ENCODE measurements at regions not wholly inside any gene's neighbourhood (a gene's known extent, or its start where the extent isn't known, plus 50 kb on each side); places are given as distances from the start of the nearest gene placed in this dataset.

GRCh38 chr12:74917743-74918142 is 291.9 kb downstream of the KCNC2 start:
- Histone ChIP-seq H3K4me1 (ENCODE audit: control insufficient read depth, low read depth, low read length) (no peaks in the 10 kb centered on the region), H3K4me3 (ENCODE audit: low read length) (no peak overlapping the region), H3K9me3 (ENCODE audit: control insufficient read depth, low read depth, low read length) (no peaks in the 10 kb centered on the region), H3K36me3 (ENCODE audit: control insufficient read depth, low read depth, low read length) (no peaks in the 10 kb centered on the region), H3K27ac (ENCODE audit: low read length) (no peak overlapping the region), H3K27me3 (ENCODE audit: control insufficient read depth, insufficient read depth, low read length) (no peaks in the 10 kb centered on the region), H3K9ac (ENCODE audit: low read length) (no peak overlapping the region)

DNA sequence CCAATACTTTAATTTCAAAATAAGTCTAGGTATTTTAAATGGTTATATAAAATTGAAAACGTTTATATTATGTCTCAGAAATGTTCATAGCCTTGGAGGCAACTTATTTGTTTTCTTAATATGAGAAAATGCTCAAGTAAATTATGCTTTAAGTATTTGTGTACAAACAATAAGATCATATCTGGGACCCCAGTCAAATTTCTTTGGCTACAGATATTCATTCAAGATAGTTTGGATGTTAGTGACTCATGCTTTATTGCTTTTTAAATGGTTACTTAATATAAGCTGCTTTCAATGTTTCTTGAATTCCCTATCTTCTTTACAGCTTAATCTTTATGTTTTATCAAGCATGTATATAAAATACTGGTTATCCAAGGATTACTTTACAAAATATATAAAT is 291.3 kb downstream of the KCNC2 start:
- Histone ChIP-seq H3K4me1 (ENCODE audit: control insufficient read depth, low read depth, low read length) (no peaks in the 10 kb centered on the region), H3K4me3 (ENCODE audit: low read length) (no peak overlapping the region), H3K27me3 (ENCODE audit: control insufficient read depth, insufficient read depth, low read length) (no peaks in the 10 kb centered on the region), H3K36me3 (ENCODE audit: control insufficient read depth, low read depth, low read length) (no peaks in the 10 kb centered on the region), H3K27ac (ENCODE audit: low read length) (no peak overlapping the region), H3K9ac (ENCODE audit: low read length) (no peak overlapping the region), H3K9me3 (ENCODE audit: control insufficient read depth, low read depth, low read length) (no peaks in the 10 kb centered on the region)

- Histone ChIP-seq H3K27ac (ENCODE audit: low read length) (no peak overlapping the region), H3K4me1 (ENCODE audit: control insufficient read depth, low read depth, low read length) (no peaks in the 10 kb centered on the region), H3K9ac (ENCODE audit: low read length) (no peak overlapping the region), H3K27me3 (ENCODE audit: control insufficient read depth, insufficient read depth, low read length) (no peaks in the 10 kb centered on the region), H3K9me3 (ENCODE audit: control insufficient read depth, low read depth, low read length) (no peaks in the 10 kb centered on the region), H3K36me3 (ENCODE audit: control insufficient read depth, low read depth, low read length) (no peaks in the 10 kb centered on the region), H3K4me3 (ENCODE audit: low read length) (no peak overlapping the region)
Measured at GRCh38 chr12:74922117-74922516, 287.5 kb downstream of the KCNC2 start.

DNA sequence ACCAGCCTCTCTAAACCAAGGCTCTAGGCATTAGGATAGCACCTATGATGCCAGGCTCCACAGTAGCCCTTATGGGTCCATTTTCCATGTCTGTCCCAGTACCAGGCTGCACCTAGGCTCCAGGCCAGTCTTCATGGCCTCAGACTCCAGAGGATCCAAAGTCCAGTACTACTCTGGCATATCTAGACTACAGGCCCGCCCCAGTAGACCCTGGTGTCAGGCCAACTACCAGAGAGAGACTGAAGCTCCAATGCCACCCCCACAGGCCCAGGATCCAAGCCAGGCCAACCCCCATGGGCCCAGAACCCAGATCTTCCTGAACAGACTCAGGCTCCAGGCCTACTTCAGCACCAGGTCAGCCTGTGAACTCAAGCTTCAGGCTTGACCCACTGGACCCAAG is 287.0 kb downstream of the KCNC2 start:
- H3K27ac ChIP-seq (ENCODE audit: low read length), result no peak overlapping the region
- no peaks in the 10 kb centered on the region for H3K4me1 ChIP-seq (ENCODE audit: control insufficient read depth, low read depth, low read length)
- H3K4me3 ChIP-seq (ENCODE audit: low read length), result no peak overlapping the region
- no peaks in the 10 kb centered on the region for H3K9me3 ChIP-seq (ENCODE audit: control insufficient read depth, low read depth, low read length)
- H3K27me3 ChIP-seq (ENCODE audit: control insufficient read depth, insufficient read depth, low read length), result no peaks in the 10 kb centered on the region
- no peak overlapping the region for H3K9ac ChIP-seq (ENCODE audit: low read length)
- H3K36me3 ChIP-seq (ENCODE audit: control insufficient read depth, low read depth, low read length), result no peaks in the 10 kb centered on the region

GRCh38 chr12:74941670-74942069 is 268.0 kb downstream of the KCNC2 start:
- H3K9ac ChIP-seq (ENCODE audit: low read length), result no peak overlapping the region
- H3K27me3 ChIP-seq (ENCODE audit: control insufficient read depth, insufficient read depth, low read length), result no peaks in the 10 kb centered on the region
- no peaks in the 10 kb centered on the region for H3K9me3 ChIP-seq (ENCODE audit: control insufficient read depth, low read depth, low read length)
- H3K4me1 ChIP-seq (ENCODE audit: control insufficient read depth, low read depth, low read length), result no peaks in the 10 kb centered on the region
- no peaks in the 10 kb centered on the region for H3K36me3 ChIP-seq (ENCODE audit: control insufficient read depth, low read depth, low read length)
- H3K4me3 ChIP-seq (ENCODE audit: low read length), result no peak overlapping the region
- H3K27ac ChIP-seq (ENCODE audit: low read length), result no peak overlapping the region

DNA sequence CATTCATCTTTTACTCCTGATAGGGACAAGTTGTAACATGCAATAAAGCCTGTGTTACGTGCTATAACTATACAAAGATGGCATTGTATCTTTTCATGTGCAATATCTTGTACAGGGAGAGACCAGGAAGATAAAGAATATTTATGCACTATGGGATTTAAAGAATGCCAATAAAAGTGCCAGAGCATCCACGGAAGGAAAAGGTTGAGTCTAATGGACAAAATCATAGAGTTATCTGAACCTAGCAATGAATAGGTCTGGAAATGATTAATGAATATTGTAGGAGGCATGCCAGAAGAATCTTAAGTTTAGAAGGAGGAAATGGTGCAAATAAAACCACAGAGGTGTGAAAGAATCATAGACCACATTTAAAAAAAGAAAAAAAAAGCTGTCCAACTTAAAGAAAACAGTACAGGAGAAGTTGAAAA is 263.9 kb downstream of the KCNC2 start:
- H3K36me3 ChIP-seq (ENCODE audit: control insufficient read depth, low read depth, low read length), result no peaks in the 10 kb centered on the region
- no peak overlapping the region for H3K4me3 ChIP-seq (ENCODE audit: low read length)
- H3K9ac ChIP-seq (ENCODE audit: low read length), result no peak overlapping the region
- H3K27me3 ChIP-seq (ENCODE audit: control insufficient read depth, insufficient read depth, low read length), result no peaks in the 10 kb centered on the region
- H3K4me1 ChIP-seq (ENCODE audit: control insufficient read depth, low read depth, low read length), result peaks cover 4% of the 10 kb centered on the region
- H3K27ac ChIP-seq (ENCODE audit: low read length), result no peak overlapping the region
- H3K9me3 ChIP-seq (ENCODE audit: control insufficient read depth, low read depth, low read length), result no peaks in the 10 kb centered on the region

GRCh38 chr12:74953697-74954096 is 255.9 kb downstream of the KCNC2 start:
- no peak overlapping the region for H3K27ac ChIP-seq (ENCODE audit: low read length)

DNA sequence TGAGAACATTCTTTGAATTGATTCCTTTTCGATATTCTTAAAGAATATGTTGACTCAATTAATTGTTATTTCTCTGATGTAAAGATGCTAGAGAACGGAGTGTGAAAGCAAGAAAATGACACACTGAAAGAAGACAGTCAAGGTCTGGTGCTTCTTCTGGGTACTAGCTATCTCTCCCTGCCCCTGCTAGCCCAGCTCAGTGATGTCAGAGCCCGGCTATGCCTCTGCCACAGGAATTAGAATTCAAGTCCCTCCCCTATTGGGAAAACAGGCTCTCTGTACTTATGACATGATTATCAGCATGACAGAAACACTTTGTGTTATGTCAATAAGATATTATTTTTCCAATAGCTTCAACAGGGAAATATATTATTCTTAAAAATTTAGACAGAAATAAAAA is 252.4 kb downstream of the KCNC2 start:
- no peaks in the 10 kb centered on the region for H3K4me1 ChIP-seq (ENCODE audit: control insufficient read depth, low read depth, low read length)
- H3K27ac ChIP-seq (ENCODE audit: low read length), result no peak overlapping the region
- H3K36me3 ChIP-seq (ENCODE audit: control insufficient read depth, low read depth, low read length), result no peaks in the 10 kb centered on the region
- no peaks in the 10 kb centered on the region for H3K27me3 ChIP-seq (ENCODE audit: control insufficient read depth, insufficient read depth, low read length)
- no peak overlapping the region for H3K9ac ChIP-seq (ENCODE audit: low read length)
- H3K4me3 ChIP-seq (ENCODE audit: low read length), result no peak overlapping the region
- H3K9me3 ChIP-seq (ENCODE audit: control insufficient read depth, low read depth, low read length), result peaks cover 9% of the 10 kb centered on the region

More at GRCh38 chr12:74953697-74954096, 255.9 kb downstream of the KCNC2 start:
- Histone ChIP-seq H3K27me3 (ENCODE audit: control insufficient read depth, insufficient read depth, low read length) (no peaks in the 10 kb centered on the region), H3K9me3 (ENCODE audit: control insufficient read depth, low read depth, low read length) (peaks cover 9% of the 10 kb centered on the region), H3K4me3 (ENCODE audit: low read length) (no peak overlapping the region), H3K4me1 (ENCODE audit: control insufficient read depth, low read depth, low read length) (no peaks in the 10 kb centered on the region), H3K36me3 (ENCODE audit: control insufficient read depth, low read depth, low read length) (no peaks in the 10 kb centered on the region), H3K9ac (ENCODE audit: low read length) (no peak overlapping the region)

DNA sequence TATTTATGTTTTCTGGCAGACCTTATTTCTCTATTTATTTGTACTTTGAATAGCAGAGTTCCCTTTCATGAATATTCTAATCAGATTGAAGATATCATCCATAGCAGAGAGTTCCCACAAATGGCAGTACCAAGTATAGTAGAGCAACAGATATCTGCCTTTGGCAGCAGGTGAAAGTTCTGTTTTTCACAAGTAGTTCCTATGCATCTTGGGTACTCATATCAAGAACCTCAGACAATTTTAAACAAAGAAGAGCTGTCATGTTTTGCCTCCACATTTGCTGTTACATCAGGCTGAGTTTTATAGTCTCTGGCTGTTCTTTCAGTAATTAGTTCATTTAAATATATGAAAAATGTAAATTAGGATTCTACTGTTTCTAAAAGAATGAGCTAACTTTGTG is 252.0 kb downstream of the KCNC2 start:
- H3K4me3 ChIP-seq (ENCODE audit: low read length), result no peak overlapping the region
- no peaks in the 10 kb centered on the region for H3K36me3 ChIP-seq (ENCODE audit: control insufficient read depth, low read depth, low read length)
- no peak overlapping the region for H3K9ac ChIP-seq (ENCODE audit: low read length)
- no peaks in the 10 kb centered on the region for H3K27me3 ChIP-seq (ENCODE audit: control insufficient read depth, insufficient read depth, low read length)
- no peaks in the 10 kb centered on the region for H3K4me1 ChIP-seq (ENCODE audit: control insufficient read depth, low read depth, low read length)
- peaks cover 9% of the 10 kb centered on the region for H3K9me3 ChIP-seq (ENCODE audit: control insufficient read depth, low read depth, low read length)
- H3K27ac ChIP-seq (ENCODE audit: low read length), result no peak overlapping the region

GRCh38 chr12:74959657-74960056 is 250.0 kb downstream of the KCNC2 start:
- no peaks in the 10 kb centered on the region for H3K36me3 ChIP-seq (ENCODE audit: control insufficient read depth, low read depth, low read length)
- no peak overlapping the region for H3K27ac ChIP-seq (ENCODE audit: low read length)
- H3K4me3 ChIP-seq (ENCODE audit: low read length), result no peak overlapping the region
- no peak overlapping the region for H3K9ac ChIP-seq (ENCODE audit: low read length)
- H3K27me3 ChIP-seq (ENCODE audit: control insufficient read depth, insufficient read depth, low read length), result no peaks in the 10 kb centered on the region
- H3K9me3 ChIP-seq (ENCODE audit: control insufficient read depth, low read depth, low read length), result peaks cover 9% of the 10 kb centered on the region
- H3K4me1 ChIP-seq (ENCODE audit: control insufficient read depth, low read depth, low read length), result no peaks in the 10 kb centered on the region

DNA sequence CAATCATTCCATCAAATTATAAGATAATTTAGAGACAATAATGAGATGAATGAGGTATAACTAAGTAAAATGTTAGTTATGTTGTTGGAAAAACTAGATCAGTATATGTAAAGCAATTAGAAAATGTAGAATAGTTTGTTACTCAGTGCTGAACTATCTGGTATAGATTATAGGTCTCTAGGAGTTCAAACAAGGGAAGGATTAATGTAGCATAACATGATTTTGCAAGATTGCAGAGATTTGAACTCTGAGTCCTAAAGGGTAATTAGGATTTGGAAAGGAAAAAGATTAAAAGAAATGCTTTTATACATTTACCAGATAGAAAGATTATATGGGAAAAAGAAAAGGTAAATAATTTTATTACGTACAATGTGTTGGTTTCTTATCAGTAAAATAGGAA is 246.3 kb downstream of the KCNC2 start:
- Histone ChIP-seq H3K9me3 (ENCODE audit: control insufficient read depth, low read depth, low read length) (no peaks in the 10 kb centered on the region), H3K36me3 (ENCODE audit: control insufficient read depth, low read depth, low read length) (no peaks in the 10 kb centered on the region), H3K27me3 (ENCODE audit: control insufficient read depth, insufficient read depth, low read length) (no peaks in the 10 kb centered on the region), H3K27ac (ENCODE audit: low read length) (no peak overlapping the region), H3K4me1 (ENCODE audit: control insufficient read depth, low read depth, low read length) (no peaks in the 10 kb centered on the region), H3K4me3 (ENCODE audit: low read length) (no peak overlapping the region), H3K9ac (ENCODE audit: low read length) (no peak overlapping the region)

DNA sequence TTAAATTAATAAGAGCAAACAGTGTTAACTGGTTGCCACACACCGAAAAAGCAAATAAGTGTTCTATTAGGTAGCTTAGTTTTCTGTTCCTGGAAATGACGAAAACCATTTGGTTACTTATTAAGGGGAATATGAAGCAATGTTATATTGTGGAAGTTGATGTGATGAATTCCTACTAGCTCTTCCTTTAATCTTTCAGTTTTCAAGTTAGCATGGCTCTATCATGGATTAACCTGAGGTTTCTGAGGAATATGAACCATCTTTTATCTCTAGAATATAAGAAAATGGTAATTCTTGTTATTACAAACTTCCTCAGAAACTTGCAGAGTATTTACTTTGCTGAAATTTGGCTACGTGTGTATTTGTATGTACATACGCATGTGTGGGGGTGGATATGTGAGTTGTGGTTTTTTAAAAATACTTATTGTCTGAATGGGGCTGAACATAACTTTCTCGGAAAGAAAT is 245.7 kb downstream of the KCNC2 start:
- H3K9ac ChIP-seq (ENCODE audit: low read length), result no peak overlapping the region
- H3K9me3 ChIP-seq (ENCODE audit: control insufficient read depth, low read depth, low read length), result no peaks in the 10 kb centered on the region
- H3K27me3 ChIP-seq (ENCODE audit: control insufficient read depth, insufficient read depth, low read length), result no peaks in the 10 kb centered on the region
- H3K4me3 ChIP-seq (ENCODE audit: low read length), result no peak overlapping the region
- H3K27ac ChIP-seq (ENCODE audit: low read length), result no peak overlapping the region
- H3K36me3 ChIP-seq (ENCODE audit: control insufficient read depth, low read depth, low read length), result no peaks in the 10 kb centered on the region
- no peaks in the 10 kb centered on the region for H3K4me1 ChIP-seq (ENCODE audit: control insufficient read depth, low read depth, low read length)

Data from iPS-18a (cell line).